Renal cortex interstitium (tissue), 11 donors: ENCODE measurements at regions not wholly inside any gene's neighbourhood (a gene's known extent, or its start where the extent isn't known, plus 50 kb on each side); places are given as distances from the start of the nearest gene placed in this dataset.
A peak's percentile ranks its signal among the peaks of the same experiment; 100 is the strongest.

Experiments used
- DNase-seq, 11 donors: peaks; one replicate each; pipeline ENCODE4 v3.0.0-alpha.2; 2013; ENCODE audit warnings: low read depth in 9 of 11, low spot score in 4 of 11; ENCODE audit errors: extremely low read depth in 1 of 11

GRCh38 chr4:110754716-110755115 is 131.8 kb upstream of the PITX2 start:
- DNase-seq = no peak

GRCh38 chr4:110769578-110769977 is 146.7 kb upstream of the PITX2 start:
- no peak for DNase-seq

- no peak for DNase-seq
Observed at GRCh38 chr4:110770353-110770752, 147.5 kb upstream of the PITX2 start.

- DNase-seq = no peak
Observed at GRCh38 chr4:110778521-110778920, 155.6 kb upstream of the PITX2 start.

GRCh38 chr4:110780538-110780937 is 157.7 kb upstream of the PITX2 start:
- DNase-seq = no peak

- no peak for DNase-seq
Observed at GRCh38 chr4:110781944-110782343, 159.1 kb upstream of the PITX2 start.

GRCh38 chr4:110787109-110787508 is 164.2 kb upstream of the PITX2 start:
- no peak for DNase-seq

- DNase-seq = no peak
Observed at GRCh38 chr4:110787707-110788106, 164.8 kb upstream of the PITX2 start.

- DNase-seq = no peak
Observed at GRCh38 chr4:110788302-110788701, 165.4 kb upstream of the PITX2 start.

GRCh38 chr4:110792036-110792435 is 169.2 kb upstream of the PITX2 start:
- DNase-seq = no peak

GRCh38 chr4:110793381-110793801 is 170.5 kb upstream of the PITX2 start:
- DNase-seq = no peak

- no peak for DNase-seq
Observed at GRCh38 chr4:110793890-110794554, 171.1 kb upstream of the PITX2 start.

- no peak for DNase-seq
Observed at GRCh38 chr4:110795971-110796370, 173.1 kb upstream of the PITX2 start.

GRCh38 chr4:110797486-110797885 is 174.6 kb upstream of the PITX2 start:
- DNase-seq = no peak

- DNase-seq = peak in 2 of 11 donors; percentile 16 to 32
Observed at GRCh38 chr4:110798687-110799086, 175.8 kb upstream of the PITX2 start.

GRCh38 chr4:110799211-110799610 is 176.3 kb upstream of the PITX2 start:
- DNase-seq = no peak

- DNase-seq = no peak
Observed at GRCh38 chr4:110801591-110801990, 178.7 kb upstream of the PITX2 start.

GRCh38 chr4:110808351-110808878 is 185.5 kb upstream of the PITX2 start:
- peak in 1 of 11 donors; percentile 3 for DNase-seq

- DNase-seq = no peak
Observed at GRCh38 chr4:110815950-110816349, 193.1 kb upstream of the PITX2 start.

- no peak for DNase-seq
Observed at GRCh38 chr4:110816367-110816766, 193.5 kb upstream of the PITX2 start.

GRCh38 chr4:110821186-110821585 is 198.3 kb upstream of the PITX2 start:
- DNase-seq = no peak
